Breast epithelium (tissue), 3 donors: ENCODE measurements at regions not wholly inside any gene's neighbourhood (a gene's known extent, or its start where the extent isn't known, plus 50 kb on each side); places are given as distances from the start of the nearest gene placed in this dataset.

Source experiments
- POLR2A ChIP-seq: fragments of 450-650 bp; IDR thresholded peaks from one replicate; pipeline ENCODE4 v1.6.1; 2016; ENCODE audit warnings: antibody characterized with exemption, mild to moderate bottlenecking, moderate library complexity
- POLR2AphosphoS5 ChIP-seq, 3 donors: sonication (generic); formaldehyde crosslinking; IDR thresholded peaks; one replicate each; pipeline ENCODE4 v1.6.1; 2017; ENCODE audit warnings: antibody characterized with exemption in 3 of 3
- TF ChIP-seq, protein P1 (sequence below), 3 donors: fragments of 450-650 bp; IDR thresholded peaks; one replicate each; pipeline ENCODE4 v1.5.1; 2016 to 2017; ENCODE audit warnings: antibody characterized with exemption in 3 of 3, mild to moderate bottlenecking in 3 of 3, moderate library complexity in 3 of 3

DNA sequence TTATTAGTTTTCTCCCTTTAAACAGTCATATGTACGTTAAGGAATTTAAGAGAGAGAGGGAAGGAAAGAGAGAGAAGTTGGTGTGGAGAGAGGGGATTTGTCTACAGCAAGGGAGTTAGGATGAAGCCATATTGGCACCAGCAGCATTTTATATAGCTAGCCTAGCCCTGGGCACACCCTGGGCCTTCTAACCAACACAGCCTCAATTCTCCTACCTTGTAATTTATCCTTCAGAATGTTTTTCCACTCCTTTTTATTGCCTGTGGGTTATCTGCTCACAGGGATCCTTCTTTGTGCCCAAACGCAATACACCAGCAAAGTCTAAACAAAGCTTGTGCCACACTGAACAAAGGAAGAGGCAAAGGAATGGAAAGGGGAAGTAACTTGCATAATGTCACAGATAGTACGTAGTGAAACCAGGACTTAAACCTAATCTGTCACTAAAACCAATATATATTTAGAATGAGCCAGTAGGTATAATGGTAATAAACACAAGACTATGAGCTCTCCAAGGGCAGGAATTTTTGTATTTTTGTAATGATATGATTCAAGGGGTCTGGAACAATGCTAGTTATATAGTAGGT is 613.8 kb upstream of the TENM4 start:
- TF ChIP-seq, protein P1, sequence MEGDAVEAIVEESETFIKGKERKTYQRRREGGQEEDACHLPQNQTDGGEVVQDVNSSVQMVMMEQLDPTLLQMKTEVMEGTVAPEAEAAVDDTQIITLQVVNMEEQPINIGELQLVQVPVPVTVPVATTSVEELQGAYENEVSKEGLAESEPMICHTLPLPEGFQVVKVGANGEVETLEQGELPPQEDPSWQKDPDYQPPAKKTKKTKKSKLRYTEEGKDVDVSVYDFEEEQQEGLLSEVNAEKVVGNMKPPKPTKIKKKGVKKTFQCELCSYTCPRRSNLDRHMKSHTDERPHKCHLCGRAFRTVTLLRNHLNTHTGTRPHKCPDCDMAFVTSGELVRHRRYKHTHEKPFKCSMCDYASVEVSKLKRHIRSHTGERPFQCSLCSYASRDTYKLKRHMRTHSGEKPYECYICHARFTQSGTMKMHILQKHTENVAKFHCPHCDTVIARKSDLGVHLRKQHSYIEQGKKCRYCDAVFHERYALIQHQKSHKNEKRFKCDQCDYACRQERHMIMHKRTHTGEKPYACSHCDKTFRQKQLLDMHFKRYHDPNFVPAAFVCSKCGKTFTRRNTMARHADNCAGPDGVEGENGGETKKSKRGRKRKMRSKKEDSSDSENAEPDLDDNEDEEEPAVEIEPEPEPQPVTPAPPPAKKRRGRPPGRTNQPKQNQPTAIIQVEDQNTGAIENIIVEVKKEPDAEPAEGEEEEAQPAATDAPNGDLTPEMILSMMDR (IDR thresholded peaks at IDR 0.05), result no peak
- no peak for TF ChIP-seq POLR2AphosphoS5 (IDR thresholded peaks at IDR 0.05)
- TF ChIP-seq POLR2A, result no peak
